OCI-LY1 (cell line): ENCODE measurements at regions not wholly inside any gene's neighbourhood (a gene's known extent, or its start where the extent isn't known, plus 50 kb on each side); places are given as distances from the start of the nearest gene placed in this dataset.

Source experiments
- H2AFZ ChIP-seq: fragments of 200-600 bp; sonication (generic), shearing (Covaris generic); 2 replicates; pipeline ENCODE4 v1.6.0; 2014; ENCODE audit warnings: antibody characterized with exemption, mild to moderate bottlenecking, low read length
- H3F3A ChIP-seq: fragments of 200-600 bp; sonication (generic), shearing (Covaris generic); 2 replicates; pipeline ENCODE4 v1.6.0; 2014; ENCODE audit warnings: mild to moderate bottlenecking, antibody characterized with exemption, low read length, moderate library complexity; ENCODE audit not compliant: insufficient read depth
- H3K27ac ChIP-seq: fragments of 200-600 bp; sonication (generic); 2 replicates; pipeline ENCODE4 v1.5.1; 2014; ENCODE audit warnings: low read length, mixed run types, mild to moderate bottlenecking, low read depth; ENCODE audit not compliant: poor library complexity, severe bottlenecking
- H3K27me3 ChIP-seq: fragments of 200-600 bp; sonication (generic); 2 replicates; pipeline ENCODE4 v1.6.0; 2014; ENCODE audit warnings: antibody characterized with exemption, mild to moderate bottlenecking, low read length, moderate library complexity; ENCODE audit not compliant: insufficient read depth
- H3K36me3 ChIP-seq: fragments of 200-600 bp; sonication (generic); 2 replicates; pipeline ENCODE4 v1.6.1; 2014; ENCODE audit warnings: mild to moderate bottlenecking, antibody characterized with exemption, low read length, moderate library complexity, mixed read lengths; ENCODE audit not compliant: insufficient read depth
- H3K4me1 ChIP-seq: fragments of 200-600 bp; sonication (generic); 2 replicates; pipeline ENCODE4 v1.5.1; 2014; ENCODE audit warnings: mild to moderate bottlenecking, low read length, moderate library complexity; ENCODE audit not compliant: insufficient read depth, severe bottlenecking
- H3K4me2 ChIP-seq: fragments of 200-600 bp; sonication (generic), shearing (Covaris generic); 2 replicates; pipeline ENCODE4 v1.6.1; 2014; ENCODE audit warnings: low read length
- H3K4me3 ChIP-seq: fragments of 200-600 bp; sonication (generic); 2 replicates; pipeline ENCODE4 v1.5.1; 2014; ENCODE audit warnings: low read length, low read depth, mild to moderate bottlenecking, mixed read lengths; ENCODE audit not compliant: poor library complexity, severe bottlenecking
- H3K79me2 ChIP-seq: fragments of 200-600 bp; shearing (Covaris generic); 2 replicates; pipeline ENCODE4 v1.6.1; 2016; ENCODE audit warnings: mixed run types, low read length, mixed read lengths; ENCODE audit not compliant: insufficient read depth
- H3K9ac ChIP-seq: fragments of 200-600 bp; sonication (generic), shearing (Covaris generic); 2 replicates; pipeline ENCODE4 v1.6.1; 2014; ENCODE audit warnings: mild to moderate bottlenecking, low read length, mixed read lengths
- H3K9me2 ChIP-seq: fragments of 200-600 bp; sonication (generic), shearing (Covaris generic); 2 replicates; pipeline ENCODE4 v1.6.1; 2014; ENCODE audit warnings: low read depth, mild to moderate bottlenecking, low read length, mixed read lengths
- H3K9me3 ChIP-seq: fragments of 200-600 bp; shearing (Covaris generic); 2 replicates; pipeline ENCODE4 v1.6.1; 2014; ENCODE audit warnings: low read length, mixed read lengths
- H4K20me1 ChIP-seq: fragments of 200-600 bp; sonication (generic), shearing (Covaris generic); 2 replicates; pipeline ENCODE4 v1.6.0; 2016; ENCODE audit warnings: mild to moderate bottlenecking, low read length; ENCODE audit not compliant: insufficient read depth
- EZH2 ChIP-seq: fragments of 200-600 bp; sonication (generic), shearing (Covaris generic); IDR thresholded peaks from 2 replicates; pipeline ENCODE4 v1.8.0; 2017; ENCODE audit warnings: borderline replicate concordance, mixed run types, mild to moderate bottlenecking, antibody characterized with exemption, low read length, moderate library complexity, mixed read lengths
- TF ChIP-seq, protein P1 (sequence below): fragments of 200-600 bp; sonication (generic), shearing (Covaris generic); IDR thresholded peaks from 2 replicates; pipeline ENCODE4 v1.5.1; 2017; ENCODE audit warnings: mild to moderate bottlenecking, antibody characterized with exemption, low read length, moderate library complexity, mixed read lengths

- Histone ChIP-seq H3K27me3 (no peaks in the 10 kb centered on the region), H4K20me1 (no peaks in the 10 kb centered on the region), H3K36me3 (no peaks in the 10 kb centered on the region), H3K9me3 (no peaks in the 10 kb centered on the region), H3K4me3 (no peak overlapping the region), H3K27ac (no peak overlapping the region), H3F3A (no peaks in the 10 kb centered on the region), H3K79me2 (no peaks in the 10 kb centered on the region), H2AFZ (no peak overlapping the region), H3K4me1 (no peaks in the 10 kb centered on the region), H3K9me2 (no peaks in the 10 kb centered on the region), H3K4me2 (no peak overlapping the region), H3K9ac (no peak overlapping the region)
- no peak for TF ChIP-seq EZH2
- TF ChIP-seq, protein P1, sequence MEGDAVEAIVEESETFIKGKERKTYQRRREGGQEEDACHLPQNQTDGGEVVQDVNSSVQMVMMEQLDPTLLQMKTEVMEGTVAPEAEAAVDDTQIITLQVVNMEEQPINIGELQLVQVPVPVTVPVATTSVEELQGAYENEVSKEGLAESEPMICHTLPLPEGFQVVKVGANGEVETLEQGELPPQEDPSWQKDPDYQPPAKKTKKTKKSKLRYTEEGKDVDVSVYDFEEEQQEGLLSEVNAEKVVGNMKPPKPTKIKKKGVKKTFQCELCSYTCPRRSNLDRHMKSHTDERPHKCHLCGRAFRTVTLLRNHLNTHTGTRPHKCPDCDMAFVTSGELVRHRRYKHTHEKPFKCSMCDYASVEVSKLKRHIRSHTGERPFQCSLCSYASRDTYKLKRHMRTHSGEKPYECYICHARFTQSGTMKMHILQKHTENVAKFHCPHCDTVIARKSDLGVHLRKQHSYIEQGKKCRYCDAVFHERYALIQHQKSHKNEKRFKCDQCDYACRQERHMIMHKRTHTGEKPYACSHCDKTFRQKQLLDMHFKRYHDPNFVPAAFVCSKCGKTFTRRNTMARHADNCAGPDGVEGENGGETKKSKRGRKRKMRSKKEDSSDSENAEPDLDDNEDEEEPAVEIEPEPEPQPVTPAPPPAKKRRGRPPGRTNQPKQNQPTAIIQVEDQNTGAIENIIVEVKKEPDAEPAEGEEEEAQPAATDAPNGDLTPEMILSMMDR: no peak
Observed at GRCh38 chr7:41899823-41900433, 197.0 kb upstream of the INHBA start.

- no peaks in the 10 kb centered on the region for H3K36me3 ChIP-seq
- H3K9me3 ChIP-seq: no peaks in the 10 kb centered on the region
- H4K20me1 ChIP-seq: no peaks in the 10 kb centered on the region
- H2AFZ ChIP-seq: no peak overlapping the region
- no peak overlapping the region for H3K9ac ChIP-seq
- H3K4me2 ChIP-seq: no peak overlapping the region
- no peaks in the 10 kb centered on the region for H3K27me3 ChIP-seq
- no peaks in the 10 kb centered on the region for H3F3A ChIP-seq
- H3K4me1 ChIP-seq: no peaks in the 10 kb centered on the region
- no peak overlapping the region for H3K4me3 ChIP-seq
- H3K9me2 ChIP-seq: no peaks in the 10 kb centered on the region
- no peaks in the 10 kb centered on the region for H3K79me2 ChIP-seq
- H3K27ac ChIP-seq: no peak overlapping the region
- no peak for TF ChIP-seq EZH2
- TF ChIP-seq, protein P1: no peak
Observed at GRCh38 chr7:41893656-41894055, 190.8 kb upstream of the INHBA start.

- Histone ChIP-seq H4K20me1 (no peaks in the 10 kb centered on the region), H3F3A (no peaks in the 10 kb centered on the region), H3K27ac (no peak overlapping the region), H3K4me3 (no peak overlapping the region), H3K36me3 (no peaks in the 10 kb centered on the region), H3K4me2 (no peak overlapping the region), H2AFZ (no peak overlapping the region), H3K9me3 (no peaks in the 10 kb centered on the region), H3K9me2 (no peaks in the 10 kb centered on the region), H3K79me2 (no peaks in the 10 kb centered on the region), H3K27me3 (no peaks in the 10 kb centered on the region), H3K4me1 (no peaks in the 10 kb centered on the region), H3K9ac (no peak overlapping the region)
- TF ChIP-seq, protein P1: peak; percentile 20; the same call in 1 of the 2 replicates
- no peak for TF ChIP-seq EZH2
Observed at GRCh38 chr7:41892356-41893100, 189.6 kb upstream of the INHBA start.
